ENCODE measurements at regions not wholly inside any gene's neighbourhood (a gene's known extent, or its start where the extent isn't known, plus 50 kb on each side); places are given as distances from the start of the nearest gene placed in this dataset.

GRCh38 chr2:237198164-237198855, 112.6 kb downstream of the COPS8 start:
- TF ChIP-seq CTCF (conservative IDR thresholded peaks at IDR 0.05) (no peak), EZH2 (IDR thresholded peaks at IDR 0.05; ENCODE audit: low read depth) (no peak)
